T-helper 1 cell treated with Interleukin-12 subunit alpha and Interleukin-12 subunit beta and Interleukin-4 antibody, amounts not matched to agents 30 ng/mL and 1 ng/mL, for 36 hours (primary cell): ENCODE measurements at regions not wholly inside any gene's neighbourhood (a gene's known extent, or its start where the extent isn't known, plus 50 kb on each side); places are given as distances from the start of the nearest gene placed in this dataset.

ENCODE experiments used
- intact Hi-C: fragments of 100-400 bp; cut with micrococcal nuclease; formaldehyde crosslinking; loops from one replicate; pipeline ENCODE4 v1.15.1; 2024

- intact Hi-C loops = no loop called here
Observed at GRCh38 chr1:80678438-80678837, 1122.3 kb upstream of the ADGRL2 start.

GRCh38 chr1:80675454-80675853 lies 1125.3 kb upstream of the ADGRL2 start:
- intact Hi-C loops = no loop called here

- intact Hi-C loops = no loop called here
Observed at GRCh38 chr1:80673935-80674597, 1126.7 kb upstream of the ADGRL2 start.

- intact Hi-C loops = no loop called here
Observed at GRCh38 chr1:80668372-80668771, 1132.4 kb upstream of the ADGRL2 start.

GRCh38 chr1:80666073-80666472 lies 1134.7 kb upstream of the ADGRL2 start:
- intact Hi-C loops = no loop called here

GRCh38 chr1:80659161-80659560 lies 1141.6 kb upstream of the ADGRL2 start:
- intact Hi-C loops = no loop called here

- intact Hi-C loops = no loop called here
Observed at GRCh38 chr1:80657707-80658106, 1143.0 kb upstream of the ADGRL2 start.

GRCh38 chr1:80657044-80657643 lies 1143.6 kb upstream of the ADGRL2 start:
- intact Hi-C loops = no loop called here

GRCh38 chr1:80656641-80657040 lies 1144.1 kb upstream of the ADGRL2 start:
- intact Hi-C loops = no loop called here

GRCh38 chr1:80656014-80656636 lies 1144.6 kb upstream of the ADGRL2 start:
- intact Hi-C loops = no loop called here

GRCh38 chr1:80646053-80646452 lies 1154.7 kb upstream of the ADGRL2 start:
- intact Hi-C loops = no loop called here

GRCh38 chr1:80645621-80646020 lies 1155.1 kb upstream of the ADGRL2 start:
- intact Hi-C loops = no loop called here

- intact Hi-C loops = no loop called here
Observed at GRCh38 chr1:80640978-80641377, 1159.8 kb upstream of the ADGRL2 start.

- intact Hi-C loops = no loop called here
Observed at GRCh38 chr1:80639777-80640533, 1160.8 kb upstream of the ADGRL2 start.

- intact Hi-C loops = no loop called here
Observed at GRCh38 chr1:80633947-80634706, 1166.6 kb upstream of the ADGRL2 start.

GRCh38 chr1:80632284-80632683 lies 1168.5 kb upstream of the ADGRL2 start:
- intact Hi-C loops = no loop called here

- intact Hi-C loops = no loop called here
Observed at GRCh38 chr1:80629304-80629837, 1171.4 kb upstream of the ADGRL2 start.

GRCh38 chr1:80624682-80625081 lies 1176.1 kb upstream of the ADGRL2 start:
- intact Hi-C loops = no loop called here

- intact Hi-C loops = no loop called here
Observed at GRCh38 chr1:80607064-80607463, 1193.7 kb upstream of the ADGRL2 start.

- intact Hi-C loops = no loop called here
Observed at GRCh38 chr1:80594013-80594412, 1206.7 kb upstream of the ADGRL2 start.

- intact Hi-C loops = no loop called here
Observed at GRCh38 chr1:80593197-80593596, 1207.5 kb upstream of the ADGRL2 start.
